H9 (cell line): ENCODE measurements at regions not wholly inside any gene's neighbourhood (a gene's known extent, or its start where the extent isn't known, plus 50 kb on each side); places are given as distances from the start of the nearest gene placed in this dataset.

Source experiments
- DNase-seq: peaks from one replicate; pipeline ENCODE4 v3.0.0-alpha.2; 2017
- H2AFZ ChIP-seq: one replicate; pipeline ENCODE4 v1.6.1; 2013; ENCODE audit warnings: mild to moderate bottlenecking, low read length, control low read depth, moderate library complexity
- H2AK5ac ChIP-seq: 2 replicates; pipeline ENCODE4 v1.6.1; 2013; ENCODE audit warnings: low read length, control low read depth, mixed read lengths; ENCODE audit not compliant: insufficient read length
- H2BK120ac ChIP-seq: one replicate; pipeline ENCODE4 v1.6.1; 2013; ENCODE audit warnings: low read depth, mild to moderate bottlenecking, low read length, control low read depth, inconsistent platforms; ENCODE audit not compliant: poor library complexity, severe bottlenecking
- H2BK12ac ChIP-seq: 2 replicates; pipeline ENCODE4 v1.6.1; 2013; ENCODE audit warnings: low read length, control low read depth, mixed read lengths, low read depth; ENCODE audit not compliant: insufficient read length
- H2BK15ac ChIP-seq: 2 replicates; pipeline ENCODE4 v1.6.1; 2013; ENCODE audit warnings: low read depth, low read length, control low read depth
- H2BK20ac ChIP-seq: one replicate; pipeline ENCODE4 v1.6.1; 2013; ENCODE audit warnings: low read depth, mild to moderate bottlenecking, low read length, control low read depth, inconsistent platforms; ENCODE audit not compliant: poor library complexity, severe bottlenecking
- H2BK5ac ChIP-seq: 2 replicates; pipeline ENCODE4 v1.6.1; 2013; ENCODE audit warnings: low read length, control low read depth, mixed read lengths; ENCODE audit not compliant: insufficient read length
- H3K14ac ChIP-seq: 2 replicates; pipeline ENCODE4 v1.6.1; 2013; ENCODE audit warnings: low read length, control low read depth; ENCODE audit not compliant: insufficient read depth
- H3K18ac ChIP-seq: 2 replicates; pipeline ENCODE4 v1.6.1; 2013; ENCODE audit warnings: low read depth, mild to moderate bottlenecking, mixed read lengths, low read length, control low read depth; ENCODE audit not compliant: insufficient read length
- H3K23ac ChIP-seq: 2 replicates; pipeline ENCODE4 v1.6.1; 2013; ENCODE audit warnings: low read length, control low read depth, mixed read lengths, low read depth; ENCODE audit not compliant: insufficient read length
- H3K23me2 ChIP-seq: 2 replicates; pipeline ENCODE4 v1.6.1; 2013; ENCODE audit warnings: low read depth, mild to moderate bottlenecking, mixed read lengths, low read length, control low read depth; ENCODE audit not compliant: insufficient read length, poor library complexity, severe bottlenecking
- H3K27ac ChIP-seq: 2 replicates; pipeline ENCODE4 v1.5.1; 2013; ENCODE audit warnings: low read length, control low read depth, mixed read lengths, low read depth; ENCODE audit not compliant: insufficient read length
- H3K27me3 ChIP-seq: 2 replicates; pipeline ENCODE4 v1.6.1; 2013; ENCODE audit warnings: low read length, control low read depth, inconsistent platforms; ENCODE audit not compliant: insufficient read depth
- H3K4ac ChIP-seq: 2 replicates; pipeline ENCODE4 v1.6.1; 2013; ENCODE audit warnings: low read depth, mild to moderate bottlenecking, control low read depth, inconsistent platforms, low read length, moderate library complexity
- H3K4me1 ChIP-seq: 2 replicates; pipeline ENCODE4 v1.6.1; 2013; ENCODE audit warnings: low read length, control low read depth, inconsistent platforms; ENCODE audit not compliant: insufficient read depth
- H3K4me2 ChIP-seq: 2 replicates; pipeline ENCODE4 v1.6.1; 2013; ENCODE audit warnings: low read length, control low read depth, mixed read lengths; ENCODE audit not compliant: insufficient read length, insufficient read depth
- H3K56ac ChIP-seq: 2 replicates; pipeline ENCODE4 v1.6.1; 2013; ENCODE audit warnings: low read depth, mild to moderate bottlenecking, mixed read lengths, low read length, control low read depth; ENCODE audit not compliant: insufficient read length
- H3K79me1 ChIP-seq: 2 replicates; pipeline ENCODE4 v1.6.1; 2013; ENCODE audit warnings: low read depth, mild to moderate bottlenecking, moderate library complexity, low read length, control low read depth, inconsistent platforms; ENCODE audit not compliant: insufficient read depth, poor library complexity, severe bottlenecking
- H3K79me2 ChIP-seq: 2 replicates; pipeline ENCODE4 v1.6.1; 2013; ENCODE audit warnings: low read length, control low read depth, inconsistent platforms; ENCODE audit not compliant: insufficient read depth
- H3K9ac ChIP-seq: 2 replicates; pipeline ENCODE4 v1.6.1; 2013; ENCODE audit warnings: low read length, control low read depth, mixed read lengths; ENCODE audit not compliant: insufficient read length; ENCODE audit errors: extremely low read depth
- H3K9me3 ChIP-seq: one replicate; pipeline ENCODE4 v1.6.1; 2013; ENCODE audit warnings: low read depth, low read length, inconsistent platforms; ENCODE audit not compliant: control insufficient read depth
- H3T11ph ChIP-seq: one replicate; pipeline ENCODE4 v1.6.1; 2013; ENCODE audit warnings: mild to moderate bottlenecking, low read length, control low read depth, inconsistent platforms
- H4K20me1 ChIP-seq: one replicate; pipeline ENCODE4 v1.6.1; 2013; ENCODE audit not compliant: control insufficient read depth, insufficient read length, insufficient read depth
- H4K5ac ChIP-seq: 2 replicates; pipeline ENCODE4 v1.6.1; 2013; ENCODE audit warnings: low read depth, mild to moderate bottlenecking, mixed read lengths, low read length, control low read depth; ENCODE audit not compliant: insufficient read length
- H4K8ac ChIP-seq: replicated peaks from 2 replicates; pipeline ENCODE4 v1.6.1; 2013; ENCODE audit warnings: low read length, control low read depth, mixed read lengths, low read depth; ENCODE audit not compliant: insufficient read length
- H4K91ac ChIP-seq: 2 replicates; pipeline ENCODE4 v1.6.1; 2013; ENCODE audit warnings: low read depth, mild to moderate bottlenecking, moderate library complexity, mixed read lengths, low read length, control low read depth; ENCODE audit not compliant: insufficient read length
- H3K27ac Mint-ChIP-seq, 3 experiments: 2 replicates in 2 of 3; 3 replicates in 1 of 3; pipeline ENCODE4 v1.8.0; 2020 to 2021; ENCODE audit warnings: mixed read lengths in 3 of 3, mild to moderate bottlenecking in 1 of 3, moderate library complexity in 1 of 3
- H3K27me3 Mint-ChIP-seq: 2 replicates; pipeline ENCODE4 v1.8.0; 2021; ENCODE audit warnings: low read depth, mild to moderate bottlenecking, moderate library complexity, mixed read lengths
- H3K36me3 Mint-ChIP-seq, 3 experiments: 2 replicates in 2 of 3; 3 replicates in 1 of 3; pipeline ENCODE4 v1.8.0; 2020 to 2021; ENCODE audit warnings: low read depth in 3 of 3, mixed read lengths in 3 of 3; ENCODE audit not compliant: insufficient read depth in 1 of 3
- H3K4me1 Mint-ChIP-seq, 2 experiments: 2 replicates each; pipeline ENCODE4 v1.8.0; 2020; ENCODE audit warnings: mixed read lengths in 2 of 2
- H3K4me3 Mint-ChIP-seq, 2 experiments: 2 replicates in 1 of 2; 3 replicates in 1 of 2; pipeline ENCODE4 v1.8.0; 2020 to 2021; ENCODE audit warnings: mild to moderate bottlenecking in 2 of 2, mixed read lengths in 2 of 2, moderate library complexity in 1 of 2
- H3K9me3 Mint-ChIP-seq, 2 experiments: 2 replicates in 1 of 2; 3 replicates in 1 of 2; pipeline ENCODE4 v1.8.0; 2020; ENCODE audit warnings: mild to moderate bottlenecking in 2 of 2, mixed read lengths in 2 of 2, moderate library complexity in 1 of 2
- CTCF ChIP-seq: fragments of 200-600 bp; sonication (generic); conservative IDR thresholded peaks from 3 replicates; pipeline ENCODE4 v1.8.0; 2021; ENCODE audit warnings: antibody characterized with exemption, mild to moderate bottlenecking
- WGBS: extraction: QIAGEN DNeasy Blood & Tissue Kit; methylation state at CpG from one replicate; pipeline ENCODE4 v1.1.7; 2013; ENCODE audit warnings: missing lambda C conversion rate, low lambda C conversion rate, mixed read lengths; ENCODE audit not compliant: insufficient read length; ENCODE audit errors: extremely low coverage; 5-methylcytosine and 5-hydroxymethylcytosine counted together

DNA sequence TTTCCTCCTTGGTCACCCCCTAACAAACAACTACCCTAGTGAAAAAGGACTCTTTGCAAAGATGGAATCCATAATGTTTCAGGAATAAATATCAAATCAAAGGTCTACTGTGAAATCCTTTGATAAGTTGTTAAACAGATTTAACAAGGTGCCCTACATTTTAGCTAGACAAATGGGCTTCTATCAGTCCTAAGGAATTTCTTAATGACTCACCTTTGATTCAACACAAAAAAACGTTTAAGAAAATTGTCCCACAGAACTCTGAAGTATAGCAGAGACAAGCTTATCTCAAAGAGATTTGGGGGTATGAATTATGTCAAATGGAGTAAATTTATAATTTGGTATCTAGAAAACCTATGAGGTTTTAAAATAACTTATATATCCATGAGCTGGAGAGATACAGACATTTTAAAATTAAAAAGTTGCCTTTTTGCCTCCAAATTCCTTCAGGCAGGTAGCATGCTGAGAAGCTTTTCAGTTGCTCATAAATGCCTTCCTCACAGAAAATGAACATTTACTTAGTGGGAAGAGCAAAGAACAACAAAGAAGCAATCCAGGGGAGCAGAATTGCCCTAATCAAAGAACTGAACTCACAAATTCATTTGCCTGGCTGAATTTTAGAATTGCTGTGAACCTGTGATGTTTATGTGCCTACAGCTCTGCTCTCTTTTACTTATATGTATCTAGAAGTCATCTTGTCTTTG, 649.3 kb downstream of the STPG2 start:
- Histone ChIP-seq H3K9ac (no peak overlapping the region), H3K14ac (no peak overlapping the region), H2BK120ac (no peak overlapping the region), H3T11ph (no peak overlapping the region), H3K79me1 (no peaks in the 10 kb centered on the region), H2BK5ac (no peak overlapping the region), H4K8ac (no peak overlapping the region), H3K23me2 (no peaks in the 10 kb centered on the region), H3K27ac (no peak overlapping the region), H2BK15ac (no peak overlapping the region), H4K20me1 (no peaks in the 10 kb centered on the region), H3K23ac (no peak overlapping the region), H4K5ac (no peak overlapping the region), H3K9me3 (no peaks in the 10 kb centered on the region), H3K56ac (no peak overlapping the region), H2BK20ac (no peak overlapping the region), H2AFZ (no peak overlapping the region), H2AK5ac (no peak overlapping the region), H3K79me2 (no peaks in the 10 kb centered on the region), H3K4me2 (no peak overlapping the region), H3K4ac (no peak overlapping the region), H2BK12ac (no peak overlapping the region), H3K18ac (no peak overlapping the region), H3K4me1 (peaks cover 5% of the 10 kb centered on the region; the same call in 1 of the 2 replicates), H4K91ac (no peak overlapping the region), H3K27me3 (no peaks in the 10 kb centered on the region)
- no CpG with 5 or more reads among the region's 1 CpG for WGBS
- no peak for DNase-seq
- peak overlapping the region; percentile 87 to 95 (median 88); a peak in 6 of 7 replicates for H3K27ac Mint-ChIP-seq
- H3K27me3 Mint-ChIP-seq = no peaks in the 10 kb centered on the region
- peaks cover 33 to 34% of the 10 kb centered on the region in 2 experiments for H3K4me1 Mint-ChIP-seq
- peaks cover 0 to 3% (median 0%) of the 10 kb centered on the region in 3 experiments; a peak in 2 of 7 replicates for H3K36me3 Mint-ChIP-seq
- no peak overlapping the region for H3K4me3 Mint-ChIP-seq
- no peak for TF ChIP-seq CTCF
- H3K9me3 Mint-ChIP-seq = no peaks in the 10 kb centered on the region; a peak in 1 of 5 replicates
